SK-N-MC (cell line): ENCODE measurements at regions not wholly inside any gene's neighbourhood (a gene's known extent, or its start where the extent isn't known, plus 50 kb on each side); places are given as distances from the start of the nearest gene placed in this dataset.

Source experiments
- EZH2 ChIP-seq: fragments of 200-600 bp; sonication (generic); IDR thresholded peaks from one replicate; pipeline ENCODE4 v1.6.1; 2017; ENCODE audit warnings: antibody characterized with exemption
- FOXP2 ChIP-seq: optimal IDR thresholded peaks from 2 replicates; pipeline ENCODE3; 2011; ENCODE audit warnings: mild to moderate bottlenecking, moderate library complexity; ENCODE audit not compliant: insufficient read depth; ENCODE audit errors: extremely low read length, control extremely low read depth
- POLR2AphosphoS5 ChIP-seq: IDR thresholded peaks from 2 replicates; pipeline ENCODE4 v1.6.1; 2012; ENCODE audit warnings: mild to moderate bottlenecking, low read depth, low read length, borderline replicate concordance

DNA sequence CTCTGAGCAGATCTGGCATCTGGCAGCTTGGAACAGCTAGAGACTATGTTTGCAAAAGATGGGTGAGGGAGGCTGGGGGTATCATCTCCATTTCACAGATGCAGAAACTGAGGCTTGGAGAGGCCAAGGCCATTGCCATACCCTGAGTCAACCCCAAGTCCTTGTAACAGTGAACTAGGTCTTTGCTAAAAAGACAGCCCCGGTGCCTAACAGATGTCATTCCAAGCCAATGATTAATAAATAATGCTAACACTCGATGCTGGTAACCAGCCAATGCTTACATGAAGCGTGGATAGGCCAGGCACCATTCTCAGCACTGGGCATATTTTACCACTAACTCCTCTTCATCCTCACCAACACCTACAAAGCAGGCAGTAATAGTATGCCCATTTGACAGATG, 164.0 kb downstream of the MN1 start:
- no peak for TF ChIP-seq FOXP2
- no peak for TF ChIP-seq EZH2
- no peak for TF ChIP-seq POLR2AphosphoS5
